PC-3 (cell line): ENCODE measurements at regions not wholly inside any gene's neighbourhood (a gene's known extent, or its start where the extent isn't known, plus 50 kb on each side); places are given as distances from the start of the nearest gene placed in this dataset.

Source experiments
- EZH2 ChIP-seq: fragments of 300-600 bp; sonication (generic); IDR thresholded peaks from one replicate; pipeline ENCODE4 v1.6.1; 2017; ENCODE audit warnings: antibody characterized with exemption, mild to moderate bottlenecking, low read length; ENCODE audit not compliant: unreplicated experiment
- EZH2phosphoT487 ChIP-seq: fragments of 300-600 bp; sonication (generic); IDR thresholded peaks from 2 replicates; pipeline ENCODE4 v1.6.1; 2018; ENCODE audit warnings: mild to moderate bottlenecking, antibody characterized with exemption, low read length, borderline replicate concordance
- TF ChIP-seq, protein P1 (sequence below): fragments of 300-600 bp; sonication (generic); conservative IDR thresholded peaks from 2 replicates; pipeline ENCODE4 v1.5.1; 2017; ENCODE audit warnings: antibody characterized with exemption, low read depth, mild to moderate bottlenecking, low read length

DNA sequence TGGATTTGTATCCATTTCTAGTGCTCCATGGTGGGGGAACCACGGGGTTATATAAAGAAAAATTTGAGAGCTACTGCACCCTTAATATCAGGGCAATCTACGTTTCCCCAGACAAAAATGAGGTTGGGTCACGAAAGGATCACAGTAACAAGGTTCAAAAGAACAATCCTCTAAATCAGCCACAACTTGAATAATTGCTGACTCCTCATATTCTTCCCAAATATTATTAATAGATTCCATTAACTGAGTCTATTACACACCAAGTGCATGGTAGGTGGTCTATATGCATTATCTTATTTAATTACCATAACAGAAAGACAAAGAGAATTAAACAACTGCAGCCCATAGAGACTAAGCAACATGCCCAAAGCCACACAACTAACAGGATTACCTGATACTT is 438.2 kb downstream of the ETNK1 start:
- TF ChIP-seq, protein P1, sequence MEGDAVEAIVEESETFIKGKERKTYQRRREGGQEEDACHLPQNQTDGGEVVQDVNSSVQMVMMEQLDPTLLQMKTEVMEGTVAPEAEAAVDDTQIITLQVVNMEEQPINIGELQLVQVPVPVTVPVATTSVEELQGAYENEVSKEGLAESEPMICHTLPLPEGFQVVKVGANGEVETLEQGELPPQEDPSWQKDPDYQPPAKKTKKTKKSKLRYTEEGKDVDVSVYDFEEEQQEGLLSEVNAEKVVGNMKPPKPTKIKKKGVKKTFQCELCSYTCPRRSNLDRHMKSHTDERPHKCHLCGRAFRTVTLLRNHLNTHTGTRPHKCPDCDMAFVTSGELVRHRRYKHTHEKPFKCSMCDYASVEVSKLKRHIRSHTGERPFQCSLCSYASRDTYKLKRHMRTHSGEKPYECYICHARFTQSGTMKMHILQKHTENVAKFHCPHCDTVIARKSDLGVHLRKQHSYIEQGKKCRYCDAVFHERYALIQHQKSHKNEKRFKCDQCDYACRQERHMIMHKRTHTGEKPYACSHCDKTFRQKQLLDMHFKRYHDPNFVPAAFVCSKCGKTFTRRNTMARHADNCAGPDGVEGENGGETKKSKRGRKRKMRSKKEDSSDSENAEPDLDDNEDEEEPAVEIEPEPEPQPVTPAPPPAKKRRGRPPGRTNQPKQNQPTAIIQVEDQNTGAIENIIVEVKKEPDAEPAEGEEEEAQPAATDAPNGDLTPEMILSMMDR, result no peak
- TF ChIP-seq EZH2 (no peak), EZH2phosphoT487 (no peak)
